ENCODE measurements at regions not wholly inside any gene's neighbourhood (a gene's known extent, or its start where the extent isn't known, plus 50 kb on each side); places are given as distances from the start of the nearest gene placed in this dataset.

DNA sequence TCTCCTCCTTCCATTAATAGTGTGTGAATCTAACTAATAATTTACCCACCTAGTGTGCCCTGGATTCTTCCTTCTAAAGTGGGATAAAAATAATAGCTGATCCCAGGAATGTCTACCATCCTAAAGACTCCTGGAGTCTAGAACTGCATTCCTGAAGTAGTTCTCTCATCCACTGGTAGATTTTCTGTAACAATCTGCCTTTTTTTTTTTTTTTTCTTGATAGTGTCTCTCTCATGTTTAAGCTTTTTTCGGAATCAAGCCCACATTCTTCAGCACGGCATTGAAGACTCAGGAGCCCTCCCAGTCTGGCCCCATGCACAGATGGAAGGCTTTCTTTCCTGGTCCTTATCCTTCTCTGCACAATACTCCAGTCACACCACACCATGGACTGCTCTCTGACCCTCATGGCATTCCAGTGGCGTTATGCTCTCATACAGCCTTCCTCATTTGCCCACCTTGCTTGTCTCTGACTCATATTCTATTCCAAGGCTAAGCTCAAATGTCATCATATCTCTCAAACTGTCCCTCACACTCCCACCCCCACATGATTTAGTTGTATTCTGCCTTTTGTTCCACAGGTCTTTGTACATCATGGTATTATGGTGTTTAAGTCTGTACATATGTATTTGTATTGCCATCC lies 68.7 kb upstream of the FRY start:
- Mint-ChIP-seq H3K36me3 (ENCODE audit: unreplicated experiment) (no peaks in the 10 kb centered on the region), H3K4me3 (ENCODE audit: unreplicated experiment) (no peak overlapping the region), H3K4me1 (ENCODE audit: unreplicated experiment) (peaks cover 4% of the 10 kb centered on the region), H3K9me3 (ENCODE audit: unreplicated experiment) (peaks cover 5% of the 10 kb centered on the region), H3K27ac (ENCODE audit: unreplicated experiment) (no peak overlapping the region), H3K27me3 (ENCODE audit: unreplicated experiment) (peaks cover 17% of the 10 kb centered on the region)
- TF ChIP-seq, protein P1, sequence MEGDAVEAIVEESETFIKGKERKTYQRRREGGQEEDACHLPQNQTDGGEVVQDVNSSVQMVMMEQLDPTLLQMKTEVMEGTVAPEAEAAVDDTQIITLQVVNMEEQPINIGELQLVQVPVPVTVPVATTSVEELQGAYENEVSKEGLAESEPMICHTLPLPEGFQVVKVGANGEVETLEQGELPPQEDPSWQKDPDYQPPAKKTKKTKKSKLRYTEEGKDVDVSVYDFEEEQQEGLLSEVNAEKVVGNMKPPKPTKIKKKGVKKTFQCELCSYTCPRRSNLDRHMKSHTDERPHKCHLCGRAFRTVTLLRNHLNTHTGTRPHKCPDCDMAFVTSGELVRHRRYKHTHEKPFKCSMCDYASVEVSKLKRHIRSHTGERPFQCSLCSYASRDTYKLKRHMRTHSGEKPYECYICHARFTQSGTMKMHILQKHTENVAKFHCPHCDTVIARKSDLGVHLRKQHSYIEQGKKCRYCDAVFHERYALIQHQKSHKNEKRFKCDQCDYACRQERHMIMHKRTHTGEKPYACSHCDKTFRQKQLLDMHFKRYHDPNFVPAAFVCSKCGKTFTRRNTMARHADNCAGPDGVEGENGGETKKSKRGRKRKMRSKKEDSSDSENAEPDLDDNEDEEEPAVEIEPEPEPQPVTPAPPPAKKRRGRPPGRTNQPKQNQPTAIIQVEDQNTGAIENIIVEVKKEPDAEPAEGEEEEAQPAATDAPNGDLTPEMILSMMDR (IDR thresholded peaks at IDR 0.05), result no peak
- DNase-seq (ENCODE audit: extremely low spot score, unreplicated experiment), result no peak

DNA sequence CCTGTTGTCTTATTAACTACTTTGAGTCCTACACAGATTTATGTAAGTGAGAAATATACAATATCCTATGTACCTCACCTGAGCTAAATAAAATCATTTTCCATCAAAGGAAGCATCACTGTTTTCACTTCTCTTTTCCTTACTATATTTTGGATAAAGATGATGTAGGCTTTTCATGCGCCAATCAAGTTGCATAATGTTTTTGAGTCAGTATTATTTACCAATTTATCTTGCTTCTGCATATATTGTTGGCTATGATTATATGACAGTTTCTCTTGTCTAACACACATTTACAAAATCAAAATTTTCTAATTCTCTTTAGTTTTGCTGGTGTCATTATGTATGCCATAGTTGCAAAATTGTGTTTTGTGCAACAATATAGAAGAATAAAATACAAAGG lies 67.9 kb upstream of the FRY start:
- no peak for DNase-seq (ENCODE audit: extremely low spot score, unreplicated experiment)
- Mint-ChIP-seq H3K4me1 (ENCODE audit: unreplicated experiment) (peaks cover 9% of the 10 kb centered on the region), H3K9me3 (ENCODE audit: unreplicated experiment) (peaks cover 5% of the 10 kb centered on the region), H3K27me3 (ENCODE audit: unreplicated experiment) (peaks cover 17% of the 10 kb centered on the region), H3K27ac (ENCODE audit: unreplicated experiment) (no peak overlapping the region), H3K36me3 (ENCODE audit: unreplicated experiment) (no peaks in the 10 kb centered on the region), H3K4me3 (ENCODE audit: unreplicated experiment) (no peak overlapping the region)
- TF ChIP-seq, protein P1 (IDR thresholded peaks at IDR 0.05), result no peak

DNA sequence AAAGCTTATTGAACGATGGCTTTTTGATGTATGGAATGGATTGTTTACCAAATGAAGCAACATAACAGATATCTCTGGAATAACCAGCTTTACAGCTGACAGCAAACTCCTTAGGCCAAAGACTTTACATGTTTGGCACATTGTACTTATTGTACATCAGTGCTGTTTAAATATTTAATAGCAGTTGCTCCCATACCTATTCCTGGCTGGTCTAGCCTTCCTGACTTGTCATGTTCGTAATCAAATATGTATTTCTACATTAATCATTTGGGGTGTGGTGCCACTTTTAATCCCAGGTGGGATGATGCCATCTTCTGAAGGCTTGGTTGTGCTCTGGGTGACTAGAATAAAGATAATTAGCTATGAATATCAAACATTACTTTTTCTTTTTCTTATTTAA lies 67.4 kb upstream of the FRY start:
- no peaks in the 10 kb centered on the region for H3K36me3 Mint-ChIP-seq (ENCODE audit: unreplicated experiment)
- peaks cover 10% of the 10 kb centered on the region for H3K4me1 Mint-ChIP-seq (ENCODE audit: unreplicated experiment)
- H3K27ac Mint-ChIP-seq (ENCODE audit: unreplicated experiment), result no peak overlapping the region
- TF ChIP-seq, protein P1 (IDR thresholded peaks at IDR 0.05), result no peak
- DNase-seq (ENCODE audit: extremely low spot score, unreplicated experiment), result no peak
- peaks cover 5% of the 10 kb centered on the region for H3K9me3 Mint-ChIP-seq (ENCODE audit: unreplicated experiment)
- H3K27me3 Mint-ChIP-seq (ENCODE audit: unreplicated experiment), result peaks cover 17% of the 10 kb centered on the region
- H3K4me3 Mint-ChIP-seq (ENCODE audit: unreplicated experiment), result no peak overlapping the region

DNA sequence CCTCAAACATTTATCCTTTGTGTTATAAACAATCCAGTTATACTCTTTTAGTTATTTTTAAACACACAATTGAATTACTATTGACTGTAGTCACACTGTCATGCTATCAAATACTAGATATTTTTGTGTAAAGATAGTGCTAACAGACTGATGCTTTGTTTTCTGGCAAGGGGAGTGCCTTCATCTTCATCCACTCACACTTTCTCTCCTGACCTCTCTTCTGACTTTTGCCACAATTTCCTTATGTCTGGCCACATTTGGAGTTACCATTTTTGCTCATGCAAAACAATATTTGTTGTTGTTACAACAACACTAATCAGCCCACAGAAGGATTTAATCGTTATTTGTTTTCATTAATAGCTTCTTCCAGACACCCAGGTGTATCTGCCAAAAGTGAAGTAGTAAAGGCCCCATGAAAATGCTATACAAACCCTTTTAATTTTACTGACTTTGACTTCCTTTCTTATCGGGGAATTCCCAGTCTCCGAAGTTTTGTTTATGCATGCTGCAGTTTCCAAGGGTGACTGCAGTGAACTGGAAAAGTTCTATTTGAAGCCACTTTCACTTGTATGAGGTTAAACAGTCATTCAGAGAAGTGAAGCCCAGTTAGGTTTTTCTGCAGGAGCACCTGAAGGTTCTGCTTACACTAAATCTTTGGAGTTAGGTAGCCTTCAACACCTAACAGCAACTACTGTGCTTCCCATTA lies 66.1 kb upstream of the FRY start:
- TF ChIP-seq, protein P1 (IDR thresholded peaks at IDR 0.05), result no peak
- Mint-ChIP-seq H3K36me3 (ENCODE audit: unreplicated experiment) (no peaks in the 10 kb centered on the region), H3K4me1 (ENCODE audit: unreplicated experiment) (peaks cover 18% of the 10 kb centered on the region), H3K9me3 (ENCODE audit: unreplicated experiment) (peaks cover 5% of the 10 kb centered on the region), H3K27ac (ENCODE audit: unreplicated experiment) (no peak overlapping the region), H3K27me3 (ENCODE audit: unreplicated experiment) (peaks cover 17% of the 10 kb centered on the region), H3K4me3 (ENCODE audit: unreplicated experiment) (no peak overlapping the region)
- no peak for DNase-seq (ENCODE audit: extremely low spot score, unreplicated experiment)

DNA sequence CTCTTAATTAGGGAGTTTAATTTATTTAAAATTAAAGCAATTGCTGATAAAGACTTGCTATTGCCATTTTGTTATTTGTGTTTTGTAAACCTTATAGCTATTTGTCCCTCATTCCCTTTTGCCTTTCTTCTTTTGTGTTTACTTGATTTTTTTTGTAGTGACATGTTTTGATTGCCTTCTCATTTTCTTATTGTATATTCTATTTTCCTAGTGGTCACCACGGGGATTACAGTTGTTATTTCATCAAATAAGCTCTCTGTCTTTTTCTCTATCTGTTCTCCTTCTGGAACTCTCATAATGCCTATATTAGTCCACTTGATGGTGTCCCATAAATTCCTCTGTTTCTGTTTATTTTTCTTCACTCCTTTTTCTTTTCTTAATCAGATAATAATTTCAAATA lies 64.4 kb upstream of the FRY start:
- peaks cover 25% of the 10 kb centered on the region for H3K4me1 Mint-ChIP-seq (ENCODE audit: unreplicated experiment)
- peaks cover 5% of the 10 kb centered on the region for H3K9me3 Mint-ChIP-seq (ENCODE audit: unreplicated experiment)
- no peak overlapping the region for H3K27ac Mint-ChIP-seq (ENCODE audit: unreplicated experiment)
- TF ChIP-seq, protein P1 (IDR thresholded peaks at IDR 0.05), result peak; percentile 20
- no peaks in the 10 kb centered on the region for H3K36me3 Mint-ChIP-seq (ENCODE audit: unreplicated experiment)
- DNase-seq (ENCODE audit: extremely low spot score, unreplicated experiment), result no peak
- peaks cover 4% of the 10 kb centered on the region for H3K27me3 Mint-ChIP-seq (ENCODE audit: unreplicated experiment)
- no peak overlapping the region for H3K4me3 Mint-ChIP-seq (ENCODE audit: unreplicated experiment)

Measured in osteocyte (in vitro differentiated cells).